AG09309 (cell line): ENCODE measurements at regions not wholly inside any gene's neighbourhood (a gene's known extent, or its start where the extent isn't known, plus 50 kb on each side); places are given as distances from the start of the nearest gene placed in this dataset.
A peak's percentile ranks its signal among the peaks of the same experiment; 100 is the strongest.

Source experiments
- DNase-seq: peaks from one replicate; pipeline ENCODE4 v3.0.0-alpha.2; 2010; ENCODE audit warnings: low read depth
- H3K4me3 ChIP-seq: 2 replicates; pipeline ENCODE4 v1.5.1; 2011; ENCODE audit warnings: mild to moderate bottlenecking, low read depth, low read length, moderate library complexity; ENCODE audit not compliant: control insufficient read depth
- TF ChIP-seq, protein P1 (sequence below): IDR thresholded peaks from 2 replicates; pipeline ENCODE4 v1.5.1; 2011; ENCODE audit warnings: mild to moderate bottlenecking, low read depth, low read length, inconsistent platforms; ENCODE audit not compliant: insufficient read depth, control insufficient read depth; ENCODE audit errors: missing control alignments

DNA sequence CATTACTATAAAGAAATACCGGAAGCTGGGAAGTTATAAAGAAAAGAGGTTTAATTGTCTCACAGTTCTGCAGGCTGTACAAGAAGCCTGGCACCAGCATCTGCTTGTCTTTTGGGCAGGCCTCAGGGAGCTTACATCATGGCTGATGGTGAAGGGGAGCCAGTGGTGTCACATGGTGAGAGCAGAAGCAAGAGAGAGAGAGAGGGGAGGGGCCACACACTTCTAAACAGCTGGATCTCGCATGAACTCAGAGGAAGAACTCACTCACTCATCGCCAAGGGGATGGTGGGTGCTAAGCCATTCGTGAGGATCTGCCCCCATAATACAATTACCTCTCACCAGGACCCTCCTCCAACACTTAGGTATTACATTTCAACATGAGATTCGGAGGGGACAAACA is 51.8 kb upstream of the ANKRD34C start:
- no peak overlapping the region for H3K4me3 ChIP-seq
- TF ChIP-seq, protein P1, sequence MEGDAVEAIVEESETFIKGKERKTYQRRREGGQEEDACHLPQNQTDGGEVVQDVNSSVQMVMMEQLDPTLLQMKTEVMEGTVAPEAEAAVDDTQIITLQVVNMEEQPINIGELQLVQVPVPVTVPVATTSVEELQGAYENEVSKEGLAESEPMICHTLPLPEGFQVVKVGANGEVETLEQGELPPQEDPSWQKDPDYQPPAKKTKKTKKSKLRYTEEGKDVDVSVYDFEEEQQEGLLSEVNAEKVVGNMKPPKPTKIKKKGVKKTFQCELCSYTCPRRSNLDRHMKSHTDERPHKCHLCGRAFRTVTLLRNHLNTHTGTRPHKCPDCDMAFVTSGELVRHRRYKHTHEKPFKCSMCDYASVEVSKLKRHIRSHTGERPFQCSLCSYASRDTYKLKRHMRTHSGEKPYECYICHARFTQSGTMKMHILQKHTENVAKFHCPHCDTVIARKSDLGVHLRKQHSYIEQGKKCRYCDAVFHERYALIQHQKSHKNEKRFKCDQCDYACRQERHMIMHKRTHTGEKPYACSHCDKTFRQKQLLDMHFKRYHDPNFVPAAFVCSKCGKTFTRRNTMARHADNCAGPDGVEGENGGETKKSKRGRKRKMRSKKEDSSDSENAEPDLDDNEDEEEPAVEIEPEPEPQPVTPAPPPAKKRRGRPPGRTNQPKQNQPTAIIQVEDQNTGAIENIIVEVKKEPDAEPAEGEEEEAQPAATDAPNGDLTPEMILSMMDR: no peak
- no peak for DNase-seq

DNA sequence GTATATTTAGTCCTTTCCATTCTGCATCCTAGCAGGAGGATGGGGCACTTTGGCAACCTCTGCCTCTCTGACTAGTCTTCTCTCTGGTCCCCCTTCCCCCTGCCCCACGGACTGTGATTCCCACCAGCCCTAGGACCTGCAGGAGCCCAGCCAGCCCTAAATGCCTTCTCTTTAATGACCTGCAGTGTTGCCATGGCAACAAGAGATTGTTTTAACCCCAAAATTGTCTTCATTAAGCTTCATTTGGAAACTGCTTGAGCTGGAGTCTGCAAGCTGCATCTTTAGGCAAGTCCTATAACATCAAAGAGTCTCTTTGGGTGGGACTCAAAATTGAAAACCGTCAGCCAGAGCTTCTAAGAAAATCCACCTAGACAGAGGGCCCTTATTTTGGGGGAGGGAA is 59.7 kb upstream of the ANKRD34C start:
- no peak for DNase-seq
- TF ChIP-seq, protein P1: no peak

DNA sequence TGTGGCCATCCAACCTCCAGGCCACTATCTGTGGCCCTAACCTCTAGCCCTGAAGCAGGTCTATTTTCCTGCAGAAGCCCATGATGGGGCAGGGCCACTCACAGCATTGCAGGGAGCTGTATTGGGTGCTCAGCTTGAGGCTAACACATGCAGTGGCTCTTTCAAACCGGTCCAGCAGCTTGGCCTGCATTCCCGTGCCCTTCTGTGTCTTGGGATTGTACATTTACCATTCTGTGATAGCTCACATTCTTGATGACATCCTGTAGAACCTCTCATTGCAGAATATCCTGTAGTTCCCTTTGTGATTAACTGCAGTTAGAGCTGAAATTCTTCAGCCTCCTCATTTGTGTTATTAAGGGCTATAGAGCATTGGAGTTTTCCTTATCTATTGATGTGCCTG is 60.8 kb upstream of the ANKRD34C start:
- TF ChIP-seq, protein P1: no peak
- no peak overlapping the region for H3K4me3 ChIP-seq
- DNase-seq: no peak

More for the DNA sequence above, 59.7 kb upstream of the ANKRD34C start:
- no peak overlapping the region for H3K4me3 ChIP-seq

- H3K4me3 ChIP-seq: no peak overlapping the region
- no peak for DNase-seq
- TF ChIP-seq, protein P1: no peak
Observed at GRCh38 chr15:79219393-79220056, 63.0 kb upstream of the ANKRD34C start.

- DNase-seq: no peak
- TF ChIP-seq, protein P1: peak; percentile 32
- no peak overlapping the region for H3K4me3 ChIP-seq
Observed at GRCh38 chr15:79218588-79219200, 63.8 kb upstream of the ANKRD34C start.

- H3K4me3 ChIP-seq: no peak overlapping the region
- TF ChIP-seq, protein P1: no peak
- DNase-seq: no peak
Observed at GRCh38 chr15:79213650-79214049, 68.9 kb upstream of the ANKRD34C start.
